ENCODE measurements at regions not wholly inside any gene's neighbourhood (a gene's known extent, or its start where the extent isn't known, plus 50 kb on each side); places are given as distances from the start of the nearest gene placed in this dataset.
"Not testable (repeated sequence)": the region's sequence is repeated elsewhere in the genome, so short reads cannot be mapped to it uniquely, and the experiment has no call there.

DNA sequence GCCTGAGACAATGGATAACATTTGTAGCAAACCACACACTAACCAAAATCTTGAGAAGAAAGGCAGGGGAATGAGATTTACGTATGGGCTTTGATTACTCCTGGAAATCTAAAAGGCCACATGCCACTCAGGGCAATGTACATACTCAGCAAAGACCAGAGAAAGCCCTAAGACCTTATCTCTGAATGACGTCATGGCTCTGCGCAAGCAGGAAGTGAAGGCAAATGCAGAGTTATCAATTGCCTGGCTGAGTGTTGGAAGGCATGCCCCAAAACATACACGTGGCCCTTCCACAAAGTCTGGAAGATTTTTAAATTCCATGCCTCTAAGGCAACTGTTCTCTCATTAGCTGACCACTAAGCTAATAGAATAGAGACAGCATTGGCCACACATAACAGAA lies 90.9 kb upstream of the NRBF2 start:
- Histone ChIP-seq H3K79me2 (ENCODE audit: control insufficient read depth, insufficient read depth, low read length) (no peaks in the 10 kb centered on the region), H3K9me3 (ENCODE audit: control insufficient read depth, low read depth, low read length) (no peaks in the 10 kb centered on the region), H3K9me1 (ENCODE audit: control insufficient read depth, extremely low read depth, insufficient read depth, low read length) (no peaks in the 10 kb centered on the region), H3K4me2 (ENCODE audit: control insufficient read depth, extremely low read depth, insufficient read depth, low read depth, low read length) (no peak overlapping the region), H4K20me1 (ENCODE audit: control insufficient read depth, extremely low read depth, insufficient read depth, low read length) (no peaks in the 10 kb centered on the region), H3K4me1 (ENCODE audit: control insufficient read depth, extremely low read depth, insufficient read depth, low read length) (no peaks in the 10 kb centered on the region), H3K27ac (ENCODE audit: control insufficient read depth, insufficient read depth, low read length) (no peak overlapping the region), H3K9ac (ENCODE audit: control insufficient read depth, extremely low read depth, insufficient read depth, low read length) (no peak overlapping the region), H3K27me3 (ENCODE audit: control insufficient read depth, extremely low read depth, insufficient read depth, low read length) (no peaks in the 10 kb centered on the region), H3K4me3 (ENCODE audit: control insufficient read depth in 2 of 3, extremely low read depth in 1 of 3, insufficient read depth in 2 of 3, low read depth in 1 of 3, low read length in 3 of 3) (no peak overlapping the region), H2AFZ (ENCODE audit: control insufficient read depth, low read length) (no peak overlapping the region), H3K36me3 (ENCODE audit: control insufficient read depth in 2 of 2, extremely low read depth in 1 of 2, insufficient read depth in 2 of 2, low read length in 2 of 2) (no peaks in the 10 kb centered on the region)
- TF ChIP-seq, protein P1, sequence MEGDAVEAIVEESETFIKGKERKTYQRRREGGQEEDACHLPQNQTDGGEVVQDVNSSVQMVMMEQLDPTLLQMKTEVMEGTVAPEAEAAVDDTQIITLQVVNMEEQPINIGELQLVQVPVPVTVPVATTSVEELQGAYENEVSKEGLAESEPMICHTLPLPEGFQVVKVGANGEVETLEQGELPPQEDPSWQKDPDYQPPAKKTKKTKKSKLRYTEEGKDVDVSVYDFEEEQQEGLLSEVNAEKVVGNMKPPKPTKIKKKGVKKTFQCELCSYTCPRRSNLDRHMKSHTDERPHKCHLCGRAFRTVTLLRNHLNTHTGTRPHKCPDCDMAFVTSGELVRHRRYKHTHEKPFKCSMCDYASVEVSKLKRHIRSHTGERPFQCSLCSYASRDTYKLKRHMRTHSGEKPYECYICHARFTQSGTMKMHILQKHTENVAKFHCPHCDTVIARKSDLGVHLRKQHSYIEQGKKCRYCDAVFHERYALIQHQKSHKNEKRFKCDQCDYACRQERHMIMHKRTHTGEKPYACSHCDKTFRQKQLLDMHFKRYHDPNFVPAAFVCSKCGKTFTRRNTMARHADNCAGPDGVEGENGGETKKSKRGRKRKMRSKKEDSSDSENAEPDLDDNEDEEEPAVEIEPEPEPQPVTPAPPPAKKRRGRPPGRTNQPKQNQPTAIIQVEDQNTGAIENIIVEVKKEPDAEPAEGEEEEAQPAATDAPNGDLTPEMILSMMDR (optimal IDR thresholded peaks at IDR 0.05 in 1 of 3, IDR thresholded peaks at IDR 0.05 in 1 of 3, conservative IDR thresholded peaks at IDR 0.05 in 1 of 3; ENCODE audit: extremely low read depth in 1 of 3, insufficient read depth in 2 of 3, low read length in 3 of 3) = no peak
- no peak for TF ChIP-seq EZH2 (IDR thresholded peaks at IDR 0.05; ENCODE audit: low read length)
- FAIRE-seq = no peak
- dilution Hi-C loops (cut with MboI; ENCODE audit: extremely low pct_ligation_motif_present, low sequenced_read_pairs) = no loop called here
- no peak for DNase-seq (ENCODE audit: low read depth, low spot score)

GRCh38 chr10:63033616-63034185 lies 99.4 kb upstream of the NRBF2 start:
- H3K27me3 ChIP-seq (ENCODE audit: control insufficient read depth, extremely low read depth, insufficient read depth, low read length); H3K4me1 ChIP-seq (ENCODE audit: control insufficient read depth, extremely low read depth, insufficient read depth, low read length); FAIRE-seq; H3K4me3 ChIP-seq (ENCODE audit: control insufficient read depth in 2 of 3, extremely low read depth in 1 of 3, insufficient read depth in 2 of 3, low read depth in 1 of 3, low read length in 3 of 3); H3K36me3 ChIP-seq (ENCODE audit: control insufficient read depth in 2 of 2, extremely low read depth in 1 of 2, insufficient read depth in 2 of 2, low read length in 2 of 2); H3K27ac ChIP-seq (ENCODE audit: control insufficient read depth, insufficient read depth, low read length); H3K9ac ChIP-seq (ENCODE audit: control insufficient read depth, extremely low read depth, insufficient read depth, low read length); H4K20me1 ChIP-seq (ENCODE audit: control insufficient read depth, extremely low read depth, insufficient read depth, low read length); H3K79me2 ChIP-seq (ENCODE audit: control insufficient read depth, insufficient read depth, low read length); H3K9me3 ChIP-seq (ENCODE audit: control insufficient read depth, low read depth, low read length); H2AFZ ChIP-seq (ENCODE audit: control insufficient read depth, low read length); DNase-seq (ENCODE audit: low read depth, low spot score); H3K4me2 ChIP-seq (ENCODE audit: control insufficient read depth, extremely low read depth, insufficient read depth, low read depth, low read length); H3K9me1 ChIP-seq (ENCODE audit: control insufficient read depth, extremely low read depth, insufficient read depth, low read length); dilution Hi-C loops (cut with MboI; ENCODE audit: extremely low pct_ligation_motif_present, low sequenced_read_pairs): not testable (repeated sequence)

DNA sequence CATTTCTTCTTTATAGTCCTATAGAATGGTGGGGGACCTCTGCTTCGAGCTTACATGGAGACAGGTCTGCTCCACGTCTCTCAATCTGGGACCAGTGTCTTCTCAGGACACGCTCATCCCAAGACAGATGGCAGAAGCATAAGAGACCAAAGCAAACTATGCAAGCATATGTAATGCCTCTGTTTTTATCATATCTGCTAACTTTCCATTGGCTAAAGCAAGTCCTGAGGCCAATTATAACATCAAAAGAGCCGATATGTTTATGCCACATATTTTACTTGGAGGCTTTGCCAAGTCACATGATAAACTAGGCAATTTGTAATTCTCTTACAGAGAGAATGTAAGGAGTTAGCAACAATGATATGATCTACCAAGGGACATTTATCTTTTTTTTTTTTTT lies 102.6 kb upstream of the NRBF2 start:
- no peak for TF ChIP-seq EZH2 (IDR thresholded peaks at IDR 0.05; ENCODE audit: low read length)
- TF ChIP-seq, protein P1 (optimal IDR thresholded peaks at IDR 0.05 in 1 of 3, IDR thresholded peaks at IDR 0.05 in 1 of 3, conservative IDR thresholded peaks at IDR 0.05 in 1 of 3; ENCODE audit: extremely low read depth in 1 of 3, insufficient read depth in 2 of 3, low read length in 3 of 3) = no peak
- no peaks in the 10 kb centered on the region for H3K36me3 ChIP-seq (ENCODE audit: control insufficient read depth in 2 of 2, extremely low read depth in 1 of 2, insufficient read depth in 2 of 2, low read length in 2 of 2)
- H2AFZ ChIP-seq (ENCODE audit: control insufficient read depth, low read length) = no peak overlapping the region
- FAIRE-seq = no peak
- H3K27me3 ChIP-seq (ENCODE audit: control insufficient read depth, extremely low read depth, insufficient read depth, low read length) = no peaks in the 10 kb centered on the region
- no peak overlapping the region for H3K9ac ChIP-seq (ENCODE audit: control insufficient read depth, extremely low read depth, insufficient read depth, low read length)
- H3K4me2 ChIP-seq (ENCODE audit: control insufficient read depth, extremely low read depth, insufficient read depth, low read depth, low read length) = no peak overlapping the region
- no peaks in the 10 kb centered on the region for H3K9me1 ChIP-seq (ENCODE audit: control insufficient read depth, extremely low read depth, insufficient read depth, low read length)
- no peak for DNase-seq (ENCODE audit: low read depth, low spot score)
- no peaks in the 10 kb centered on the region for H3K79me2 ChIP-seq (ENCODE audit: control insufficient read depth, insufficient read depth, low read length)
- H3K4me3 ChIP-seq (ENCODE audit: control insufficient read depth in 2 of 3, extremely low read depth in 1 of 3, insufficient read depth in 2 of 3, low read depth in 1 of 3, low read length in 3 of 3) = no peak overlapping the region
- H4K20me1 ChIP-seq (ENCODE audit: control insufficient read depth, extremely low read depth, insufficient read depth, low read length) = no peaks in the 10 kb centered on the region
- H3K4me1 ChIP-seq (ENCODE audit: control insufficient read depth, extremely low read depth, insufficient read depth, low read length) = no peaks in the 10 kb centered on the region
- H3K27ac ChIP-seq (ENCODE audit: control insufficient read depth, insufficient read depth, low read length) = no peak overlapping the region
- dilution Hi-C loops (cut with MboI; ENCODE audit: extremely low pct_ligation_motif_present, low sequenced_read_pairs) = no loop called here
- H3K9me3 ChIP-seq (ENCODE audit: control insufficient read depth, low read depth, low read length) = no peaks in the 10 kb centered on the region

Measured in keratinocyte (primary cell).